ENCODE measurements at regions not wholly inside any gene's neighbourhood (a gene's known extent, or its start where the extent isn't known, plus 50 kb on each side); places are given as distances from the start of the nearest gene placed in this dataset.

- no peak overlapping the region for H3K9ac ChIP-seq (ENCODE audit: low read length)
- no peak overlapping the region for H3K27ac ChIP-seq (ENCODE audit: low read length)
- H2AFZ ChIP-seq (ENCODE audit: low read length), result no peak overlapping the region
- no peaks in the 10 kb centered on the region for H3K36me3 ChIP-seq (replicated peaks; ENCODE audit: insufficient read depth, low read length)
- H3K9me2 ChIP-seq (replicated peaks; ENCODE audit: insufficient read depth, low read length), result no peaks in the 10 kb centered on the region
- no peaks in the 10 kb centered on the region for H3F3A ChIP-seq (ENCODE audit: insufficient read depth, low read length)
- H4K20me1 ChIP-seq (ENCODE audit: insufficient read depth, low read length), result no peaks in the 10 kb centered on the region
- no peaks in the 10 kb centered on the region for H3K4me1 ChIP-seq (ENCODE audit: low read length)
- H3K27me3 ChIP-seq (replicated peaks; ENCODE audit: insufficient read depth, low read length), result no peaks in the 10 kb centered on the region
- H3K4me3 ChIP-seq (ENCODE audit: low read length), result no peak overlapping the region
- H3K9me3 ChIP-seq (replicated peaks; ENCODE audit: insufficient read depth, low read length), result no peaks in the 10 kb centered on the region
- H3K4me2 ChIP-seq (ENCODE audit: low read depth, low read length), result no peak overlapping the region
- no peaks in the 10 kb centered on the region for H3K79me2 ChIP-seq (ENCODE audit: low read length)
- TF ChIP-seq EZH2phosphoT487 (IDR thresholded peaks at IDR 0.05; ENCODE audit: low read length) (no peak), CTCF (IDR thresholded peaks at IDR 0.05; ENCODE audit: low read length) (no peak), EZH2 (optimal IDR thresholded peaks at IDR 0.05; ENCODE audit: low read depth, low read length) (no peak)
- DNase-seq, result no peak
These were observed 166.5 kb downstream of the SUCLG1 start for GRCh38 chr2:84292545-84292944.

GRCh38 chr2:84290537-84290936, 168.5 kb downstream of the SUCLG1 start:
- Histone ChIP-seq H3K27me3 (replicated peaks; ENCODE audit: insufficient read depth, low read length) (no peaks in the 10 kb centered on the region), H3K4me2 (ENCODE audit: low read depth, low read length) (no peak overlapping the region), H3K79me2 (ENCODE audit: low read length) (no peaks in the 10 kb centered on the region), H3F3A (ENCODE audit: insufficient read depth, low read length) (no peaks in the 10 kb centered on the region), H2AFZ (ENCODE audit: low read length) (no peak overlapping the region), H4K20me1 (ENCODE audit: insufficient read depth, low read length) (no peaks in the 10 kb centered on the region), H3K9ac (ENCODE audit: low read length) (no peak overlapping the region), H3K36me3 (replicated peaks; ENCODE audit: insufficient read depth, low read length) (no peaks in the 10 kb centered on the region), H3K27ac (ENCODE audit: low read length) (no peak overlapping the region), H3K9me2 (replicated peaks; ENCODE audit: insufficient read depth, low read length) (no peaks in the 10 kb centered on the region), H3K4me1 (ENCODE audit: low read length) (no peaks in the 10 kb centered on the region), H3K9me3 (replicated peaks; ENCODE audit: insufficient read depth, low read length) (no peaks in the 10 kb centered on the region), H3K4me3 (ENCODE audit: low read length) (no peak overlapping the region)
- no peak for TF ChIP-seq CTCF (IDR thresholded peaks at IDR 0.05; ENCODE audit: low read length)
- TF ChIP-seq EZH2phosphoT487 (IDR thresholded peaks at IDR 0.05; ENCODE audit: low read length), result no peak
- no peak for TF ChIP-seq EZH2 (optimal IDR thresholded peaks at IDR 0.05; ENCODE audit: low read depth, low read length)
- no peak for DNase-seq

- no peaks in the 10 kb centered on the region for H3K27me3 ChIP-seq (replicated peaks; ENCODE audit: insufficient read depth, low read length)
- DNase-seq, result no peak
- no peak for TF ChIP-seq CTCF (IDR thresholded peaks at IDR 0.05; ENCODE audit: low read length)
- H2AFZ ChIP-seq (ENCODE audit: low read length), result no peak overlapping the region
- H3K4me2 ChIP-seq (ENCODE audit: low read depth, low read length), result no peak overlapping the region
- no peak overlapping the region for H3K9ac ChIP-seq (ENCODE audit: low read length)
- no peaks in the 10 kb centered on the region for H3K36me3 ChIP-seq (replicated peaks; ENCODE audit: insufficient read depth, low read length)
- H3K4me3 ChIP-seq (ENCODE audit: low read length), result no peak overlapping the region
- H3K9me2 ChIP-seq (replicated peaks; ENCODE audit: insufficient read depth, low read length), result no peaks in the 10 kb centered on the region
- H4K20me1 ChIP-seq (ENCODE audit: insufficient read depth, low read length), result no peaks in the 10 kb centered on the region
- no peaks in the 10 kb centered on the region for H3K79me2 ChIP-seq (ENCODE audit: low read length)
- no peaks in the 10 kb centered on the region for H3F3A ChIP-seq (ENCODE audit: insufficient read depth, low read length)
- no peaks in the 10 kb centered on the region for H3K9me3 ChIP-seq (replicated peaks; ENCODE audit: insufficient read depth, low read length)
- no peak overlapping the region for H3K27ac ChIP-seq (ENCODE audit: low read length)
- no peaks in the 10 kb centered on the region for H3K4me1 ChIP-seq (ENCODE audit: low read length)
These were observed 170.8 kb downstream of the SUCLG1 start for GRCh38 chr2:84288293-84288692.

- no peaks in the 10 kb centered on the region for H3K27me3 ChIP-seq (replicated peaks; ENCODE audit: insufficient read depth, low read length)
- H3K4me2 ChIP-seq (ENCODE audit: low read depth, low read length), result no peak overlapping the region
- no peak for TF ChIP-seq EZH2phosphoT487 (IDR thresholded peaks at IDR 0.05; ENCODE audit: low read length)
- no peak for TF ChIP-seq CTCF (IDR thresholded peaks at IDR 0.05; ENCODE audit: low read length)
- TF ChIP-seq EZH2 (optimal IDR thresholded peaks at IDR 0.05; ENCODE audit: low read depth, low read length), result no peak
- H3K27ac ChIP-seq (ENCODE audit: low read length), result no peak overlapping the region
- H3F3A ChIP-seq (ENCODE audit: insufficient read depth, low read length), result no peaks in the 10 kb centered on the region
- no peaks in the 10 kb centered on the region for H4K20me1 ChIP-seq (ENCODE audit: insufficient read depth, low read length)
- no peaks in the 10 kb centered on the region for H3K9me2 ChIP-seq (replicated peaks; ENCODE audit: insufficient read depth, low read length)
- no peak overlapping the region for H2AFZ ChIP-seq (ENCODE audit: low read length)
- no peak overlapping the region for H3K9ac ChIP-seq (ENCODE audit: low read length)
- no peak for DNase-seq
- no peaks in the 10 kb centered on the region for H3K4me1 ChIP-seq (ENCODE audit: low read length)
- no peaks in the 10 kb centered on the region for H3K9me3 ChIP-seq (replicated peaks; ENCODE audit: insufficient read depth, low read length)
- no peak overlapping the region for H3K4me3 ChIP-seq (ENCODE audit: low read length)
- H3K36me3 ChIP-seq (replicated peaks; ENCODE audit: insufficient read depth, low read length), result no peaks in the 10 kb centered on the region
- no peaks in the 10 kb centered on the region for H3K79me2 ChIP-seq (ENCODE audit: low read length)
These were observed 172.2 kb downstream of the SUCLG1 start for GRCh38 chr2:84286878-84287277.
